Pancreas (tissue), 10 donors: ENCODE measurements at regions not wholly inside any gene's neighbourhood (a gene's known extent, or its start where the extent isn't known, plus 50 kb on each side); places are given as distances from the start of the nearest gene placed in this dataset.

ENCODE experiments used
- ATAC-seq, 4 donors: fragments of 200-7000 bp; cut with Tn5 transposase; one replicate each; pipeline versions ENCODE4 v1.8.0 to v1.9.1; 2020; ENCODE audit warnings: mild to moderate bottlenecking in 4 of 4, moderate library complexity in 4 of 4
- DNase-seq, 6 donors: peaks; one replicate each; pipeline ENCODE4 v3.0.0-alpha.2; 2020
- FAIRE-seq: peaks from 2 replicates; lab custom pipeline; 2012; peaks lifted over from hg19 to GRCh38; lab: Jason Lieb, UNC
- H3K27ac ChIP-seq, 4 donors: fragments of 200-600 bp; sonication (generic); 1 replicate in 3 of 4; 2 replicates in 1 of 4; pipeline versions ENCODE4 v1.5.0 to v1.8.0; 2020
- H3K27me3 ChIP-seq, 4 donors: fragments of 200-600 bp; one replicate each; pipeline ENCODE4 v1.8.0; 2021
- H3K36me3 ChIP-seq, 3 donors: fragments of 200-600 bp; sonication (generic) in 1 of 3; one replicate each; pipeline versions ENCODE4 v1.5.0 to v1.8.0; 2020 to 2021
- H3K4me1 ChIP-seq, 3 donors: fragments of 200-600 bp; one replicate each; pipeline ENCODE4 v1.8.0; 2021
- H3K4me3 ChIP-seq, 4 donors: fragments of 200-600 bp; sonication (generic) in 2 of 4; one replicate each; pipeline versions ENCODE4 v1.5.0 to v1.8.0; 2020 to 2021
- H3K9me3 ChIP-seq, 4 donors: fragments of 200-600 bp; one replicate each; pipeline ENCODE4 v1.8.0; 2021
- CTCF ChIP-seq, 4 donors: fragments of 200-600 bp; sonication (generic) in 3 of 4; IDR thresholded peaks; one replicate each; pipeline versions ENCODE4 v1.5.0 to v1.8.0; 2021; ENCODE audit warnings: antibody characterized with exemption in 4 of 4
- WGBS, 2 donors: extraction: QIAGEN DNeasy Blood & Tissue Kit; methylation state at CpG; one replicate each; pipeline ENCODE4 v1.1.7; 2013; 5-methylcytosine and 5-hydroxymethylcytosine counted together
- intact Hi-C, 3 donors: fragments of 100-400 bp; cut with DNase I; formaldehyde crosslinking; loops; one replicate each; pipeline versions ENCODE4 v1.11.1 to v1.14.2; 2022
- donor health status: healthy with polysubstance abuse.
- donor health status: DM: no; HTN: no; CAD: no; lungs with moderate emphysema.
- donor health status: DM: no; HTN: no; CAD: no.
- donor health status: control.
- donor health status: control.
- donor health status: Bipolar disorder and iron deficiency.
- donor health status: DM: yes; HTN: yes; CAD: no.
- donor health status: DM: no; HTN: no; CAD: no.
- donor health status: DM: no; HTN: no; CAD: no.
- donor health status: DM: yes; HTN: yes; CAD: no.

GRCh38 chr7:42338916-42339540 is 102.0 kb upstream of the GLI3 start:
- DNase-seq (no peak), ATAC-seq (no peak), FAIRE-seq (no peak)
- WGBS, 2 donors = 41 to 47% methylated on average over 4 of the region's 4 CpGs
- Histone ChIP-seq H3K27ac (no peak overlapping the region), H3K36me3 (no peaks in the 10 kb centered on the region), H3K4me3 (no peak overlapping the region), H3K4me1 (no peaks in the 10 kb centered on the region), H3K9me3 (no peaks in the 10 kb centered on the region), H3K27me3 (no peaks in the 10 kb centered on the region)
- no peak for TF ChIP-seq CTCF (IDR thresholded peaks at IDR 0.05)
- intact Hi-C loops = no loop called here

GRCh38 chr7:42338231-42338915 is 101.4 kb upstream of the GLI3 start:
- WGBS, 2 donors = 45 to 51% methylated on average over 4 of the region's 4 CpGs
- no peaks in the 10 kb centered on the region for H3K4me1 ChIP-seq
- H3K4me3 ChIP-seq = no peak overlapping the region
- intact Hi-C loops = no loop called here
- no peaks in the 10 kb centered on the region for H3K36me3 ChIP-seq
- TF ChIP-seq CTCF (IDR thresholded peaks at IDR 0.05) = no peak
- no peaks in the 10 kb centered on the region for H3K9me3 ChIP-seq
- no peaks in the 10 kb centered on the region for H3K27me3 ChIP-seq
- FAIRE-seq (no peak), DNase-seq (no peak), ATAC-seq (peak in 1 of 4 donors; percentile 20)
- H3K27ac ChIP-seq = no peak overlapping the region

GRCh38 chr7:42337225-42337905 is 100.4 kb upstream of the GLI3 start:
- TF ChIP-seq CTCF (IDR thresholded peaks at IDR 0.05) = no peak
- H3K27ac ChIP-seq = no peak overlapping the region
- H3K9me3 ChIP-seq = no peaks in the 10 kb centered on the region
- H3K27me3 ChIP-seq = no peaks in the 10 kb centered on the region
- intact Hi-C loops = no loop called here
- DNase-seq (no peak), FAIRE-seq (no peak), ATAC-seq (no peak)
- no peaks in the 10 kb centered on the region for H3K36me3 ChIP-seq
- H3K4me1 ChIP-seq = no peaks in the 10 kb centered on the region
- H3K4me3 ChIP-seq = no peak overlapping the region
- 47 to 57% methylated on average over 13 of the region's 13 CpGs for WGBS, 2 donors

GRCh38 chr7:42332605-42333222 is 95.7 kb upstream of the GLI3 start:
- Histone ChIP-seq H3K27me3 (no peaks in the 10 kb centered on the region), H3K9me3 (no peaks in the 10 kb centered on the region), H3K27ac (no peak overlapping the region), H3K4me3 (no peak overlapping the region), H3K36me3 (no peaks in the 10 kb centered on the region), H3K4me1 (no peaks in the 10 kb centered on the region)
- intact Hi-C loops = no loop called here
- ATAC-seq (no peak), DNase-seq (no peak), FAIRE-seq (no peak)
- no peak for TF ChIP-seq CTCF (IDR thresholded peaks at IDR 0.05)
- WGBS, 2 donors = 62 to 71% methylated on average over 2 of the region's 2 CpGs
